BLaER1 (cell line): ENCODE measurements at regions not wholly inside any gene's neighbourhood (a gene's known extent, or its start where the extent isn't known, plus 50 kb on each side); places are given as distances from the start of the nearest gene placed in this dataset.

Source experiments
- H3K27ac ChIP-seq: shearing (Covaris generic); formaldehyde crosslinking; 2 replicates; pipeline ENCODE4 v1.8.1; 2022
- H3K27me3 ChIP-seq: shearing (Covaris generic); formaldehyde crosslinking; 2 replicates; pipeline ENCODE4 v1.8.1; 2022
- H3K36me3 ChIP-seq: shearing (Covaris generic); formaldehyde crosslinking; 2 replicates; pipeline ENCODE4 v1.8.1; 2022
- H3K4me1 ChIP-seq: shearing (Covaris generic); formaldehyde crosslinking; 2 replicates; pipeline ENCODE4 v1.8.1; 2022
- H3K4me2 ChIP-seq: shearing (Covaris generic); formaldehyde crosslinking; 2 replicates; pipeline ENCODE4 v1.8.1; 2022
- H3K4me3 ChIP-seq: shearing (Covaris generic); formaldehyde crosslinking; 2 replicates; pipeline ENCODE4 v1.8.1; 2022
- H3K9ac ChIP-seq: shearing (Covaris generic); formaldehyde crosslinking; 2 replicates; pipeline ENCODE4 v1.8.1; 2022
- H3K9me3 ChIP-seq: shearing (Covaris generic); formaldehyde crosslinking; 2 replicates; pipeline ENCODE4 v1.8.1; 2022
- H4K20me1 ChIP-seq: shearing (Covaris generic); formaldehyde crosslinking; 2 replicates; pipeline ENCODE4 v1.8.1; 2022
- Cebpa-rat ChIP-seq: shearing (Covaris generic); IDR thresholded peaks from 2 replicates; pipeline ENCODE4 v1.8.1; 2022

- TF ChIP-seq Cebpa-rat: no peak
- Histone ChIP-seq H3K27me3 (no peaks in the 10 kb centered on the region), H3K27ac (no peak overlapping the region), H3K4me2 (no peak overlapping the region), H3K9ac (no peak overlapping the region), H4K20me1 (no peaks in the 10 kb centered on the region), H3K9me3 (peaks cover 16% of the 10 kb centered on the region), H3K4me1 (no peaks in the 10 kb centered on the region), H3K36me3 (no peaks in the 10 kb centered on the region; the same call in 1 of the 2 replicates), H3K4me3 (no peak overlapping the region)
Measured at GRCh38 chr5:43941806-43942205, 338.8 kb downstream of the NNT start.

- H3K4me2 ChIP-seq: no peak overlapping the region
- no peak overlapping the region for H3K27ac ChIP-seq
- no peak overlapping the region for H3K9ac ChIP-seq
- no peaks in the 10 kb centered on the region for H4K20me1 ChIP-seq
- peaks cover 4% of the 10 kb centered on the region for H3K9me3 ChIP-seq
- no peak overlapping the region for H3K4me3 ChIP-seq
- no peaks in the 10 kb centered on the region for H3K4me1 ChIP-seq
- H3K36me3 ChIP-seq: no peaks in the 10 kb centered on the region
- no peaks in the 10 kb centered on the region for H3K27me3 ChIP-seq
- TF ChIP-seq Cebpa-rat: no peak
Measured at GRCh38 chr5:43940562-43940961, 337.6 kb downstream of the NNT start.

- Histone ChIP-seq H3K9ac (no peak overlapping the region), H3K27me3 (no peaks in the 10 kb centered on the region), H3K4me1 (no peaks in the 10 kb centered on the region), H3K4me3 (no peak overlapping the region), H3K27ac (no peak overlapping the region), H3K36me3 (no peaks in the 10 kb centered on the region), H3K9me3 (no peaks in the 10 kb centered on the region), H3K4me2 (no peak overlapping the region), H4K20me1 (no peaks in the 10 kb centered on the region)
- no peak for TF ChIP-seq Cebpa-rat
Measured at GRCh38 chr5:43926923-43927322, 323.9 kb downstream of the NNT start.

- no peak overlapping the region for H3K9ac ChIP-seq
- no peaks in the 10 kb centered on the region for H4K20me1 ChIP-seq
- no peak for TF ChIP-seq Cebpa-rat
- no peaks in the 10 kb centered on the region for H3K36me3 ChIP-seq
- no peaks in the 10 kb centered on the region for H3K9me3 ChIP-seq
- H3K27me3 ChIP-seq: no peaks in the 10 kb centered on the region
- no peak overlapping the region for H3K4me2 ChIP-seq
- H3K27ac ChIP-seq: no peak overlapping the region
- no peaks in the 10 kb centered on the region for H3K4me1 ChIP-seq
- no peak overlapping the region for H3K4me3 ChIP-seq
Measured at GRCh38 chr5:43920422-43920821, 317.4 kb downstream of the NNT start.

- Histone ChIP-seq H4K20me1 (no peaks in the 10 kb centered on the region), H3K27me3 (no peaks in the 10 kb centered on the region), H3K27ac (no peak overlapping the region), H3K4me1 (no peaks in the 10 kb centered on the region), H3K4me2 (no peak overlapping the region), H3K36me3 (no peaks in the 10 kb centered on the region), H3K4me3 (no peak overlapping the region), H3K9me3 (no peaks in the 10 kb centered on the region), H3K9ac (no peak overlapping the region)
- no peak for TF ChIP-seq Cebpa-rat
Measured at GRCh38 chr5:43917925-43918324, 314.9 kb downstream of the NNT start.

- Histone ChIP-seq H4K20me1 (no peaks in the 10 kb centered on the region), H3K36me3 (no peaks in the 10 kb centered on the region), H3K4me2 (no peak overlapping the region), H3K4me3 (no peak overlapping the region), H3K9ac (no peak overlapping the region), H3K27ac (no peak overlapping the region), H3K9me3 (no peaks in the 10 kb centered on the region), H3K4me1 (no peaks in the 10 kb centered on the region), H3K27me3 (no peaks in the 10 kb centered on the region)
- TF ChIP-seq Cebpa-rat: no peak
Measured at GRCh38 chr5:43903129-43903528, 300.1 kb downstream of the NNT start.

GRCh38 chr5:43900974-43901373, 298.0 kb downstream of the NNT start:
- TF ChIP-seq Cebpa-rat: no peak
- H3K27ac ChIP-seq: no peak overlapping the region
- H3K4me2 ChIP-seq: no peak overlapping the region

GRCh38 chr5:43895876-43896275, 292.9 kb downstream of the NNT start:
- H3K27me3 ChIP-seq: no peaks in the 10 kb centered on the region
- TF ChIP-seq Cebpa-rat: no peak
- no peaks in the 10 kb centered on the region for H3K4me1 ChIP-seq
- H3K27ac ChIP-seq: no peak overlapping the region
- H3K4me3 ChIP-seq: no peak overlapping the region
- no peaks in the 10 kb centered on the region for H3K36me3 ChIP-seq
- H3K9me3 ChIP-seq: no peaks in the 10 kb centered on the region
- H4K20me1 ChIP-seq: no peaks in the 10 kb centered on the region
- no peak overlapping the region for H3K4me2 ChIP-seq
- H3K9ac ChIP-seq: no peak overlapping the region

More at GRCh38 chr5:43900974-43901373, 298.0 kb downstream of the NNT start:
- Histone ChIP-seq H4K20me1 (no peaks in the 10 kb centered on the region), H3K9ac (no peak overlapping the region), H3K9me3 (no peaks in the 10 kb centered on the region), H3K4me3 (no peak overlapping the region), H3K27me3 (no peaks in the 10 kb centered on the region), H3K36me3 (no peaks in the 10 kb centered on the region), H3K4me1 (no peaks in the 10 kb centered on the region)

- no peak overlapping the region for H3K4me3 ChIP-seq
- no peaks in the 10 kb centered on the region for H3K9me3 ChIP-seq
- H3K27ac ChIP-seq: no peak overlapping the region
- TF ChIP-seq Cebpa-rat: no peak
- H3K27me3 ChIP-seq: no peaks in the 10 kb centered on the region
- no peak overlapping the region for H3K9ac ChIP-seq
- no peak overlapping the region for H3K4me2 ChIP-seq
- no peaks in the 10 kb centered on the region for H4K20me1 ChIP-seq
- H3K36me3 ChIP-seq: no peaks in the 10 kb centered on the region
- no peaks in the 10 kb centered on the region for H3K4me1 ChIP-seq
Measured at GRCh38 chr5:43893951-43894684, 291.1 kb downstream of the NNT start.

- H3K9ac ChIP-seq: no peak overlapping the region
- H3K4me2 ChIP-seq: no peak overlapping the region
- no peak overlapping the region for H3K4me3 ChIP-seq
- no peaks in the 10 kb centered on the region for H4K20me1 ChIP-seq
- TF ChIP-seq Cebpa-rat: no peak
- no peaks in the 10 kb centered on the region for H3K9me3 ChIP-seq
- H3K27ac ChIP-seq: no peak overlapping the region
- H3K4me1 ChIP-seq: no peaks in the 10 kb centered on the region
- no peaks in the 10 kb centered on the region for H3K36me3 ChIP-seq
- no peaks in the 10 kb centered on the region for H3K27me3 ChIP-seq
Measured at GRCh38 chr5:43891112-43891511, 288.1 kb downstream of the NNT start.

GRCh38 chr5:43889233-43889632, 286.3 kb downstream of the NNT start:
- H3K9ac ChIP-seq: no peak overlapping the region
- H4K20me1 ChIP-seq: no peaks in the 10 kb centered on the region
- H3K4me2 ChIP-seq: no peak overlapping the region
- no peaks in the 10 kb centered on the region for H3K9me3 ChIP-seq
- no peaks in the 10 kb centered on the region for H3K27me3 ChIP-seq
- no peak for TF ChIP-seq Cebpa-rat
- H3K36me3 ChIP-seq: no peaks in the 10 kb centered on the region
- H3K27ac ChIP-seq: no peak overlapping the region
- no peak overlapping the region for H3K4me3 ChIP-seq
- no peaks in the 10 kb centered on the region for H3K4me1 ChIP-seq
